Cardiac fibroblast (primary cell): ENCODE measurements at regions not wholly inside any gene's neighbourhood (a gene's known extent, or its start where the extent isn't known, plus 50 kb on each side); places are given as distances from the start of the nearest gene placed in this dataset.

Experiments used
- DNase-seq, 2 donors: peaks; one replicate each; pipeline versions ENCODE4 v3.0.0 to v3.0.0-alpha.2; 2010; ENCODE audit warnings: low read depth in 2 of 2
- H3K4me3 ChIP-seq, 2 donors: replicated peaks in 1 of 2; 1 replicate in 1 of 2; 2 replicates in 1 of 2; pipeline ENCODE4 v1.5.1; 2011; ENCODE audit warnings: low read depth in 2 of 2, low read length in 2 of 2, mild to moderate bottlenecking in 2 of 2, moderate library complexity in 1 of 2
- TF ChIP-seq, protein P1 (sequence below): IDR thresholded peaks from one replicate; pipeline ENCODE4 v1.5.1; 2011; ENCODE audit warnings: low read depth, mild to moderate bottlenecking, low read length, inconsistent platforms

DNA sequence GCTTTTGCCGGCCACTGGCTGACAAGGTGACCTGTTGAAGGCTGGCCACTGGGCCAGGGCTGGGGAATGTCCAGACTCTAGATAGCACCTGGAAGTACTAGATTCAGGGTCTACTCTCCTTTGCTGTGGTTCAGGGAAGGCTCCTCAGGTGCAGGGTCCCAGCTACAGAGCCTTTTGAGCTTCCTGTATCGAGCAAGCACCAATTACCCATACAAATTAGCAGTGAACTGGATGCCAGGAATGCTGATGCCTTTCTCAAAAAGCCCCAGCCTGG lies 213.4 kb downstream of the CYP26B1 start:
- H3K4me3 ChIP-seq = no peak overlapping the region
- DNase-seq = no peak
- TF ChIP-seq, protein P1, sequence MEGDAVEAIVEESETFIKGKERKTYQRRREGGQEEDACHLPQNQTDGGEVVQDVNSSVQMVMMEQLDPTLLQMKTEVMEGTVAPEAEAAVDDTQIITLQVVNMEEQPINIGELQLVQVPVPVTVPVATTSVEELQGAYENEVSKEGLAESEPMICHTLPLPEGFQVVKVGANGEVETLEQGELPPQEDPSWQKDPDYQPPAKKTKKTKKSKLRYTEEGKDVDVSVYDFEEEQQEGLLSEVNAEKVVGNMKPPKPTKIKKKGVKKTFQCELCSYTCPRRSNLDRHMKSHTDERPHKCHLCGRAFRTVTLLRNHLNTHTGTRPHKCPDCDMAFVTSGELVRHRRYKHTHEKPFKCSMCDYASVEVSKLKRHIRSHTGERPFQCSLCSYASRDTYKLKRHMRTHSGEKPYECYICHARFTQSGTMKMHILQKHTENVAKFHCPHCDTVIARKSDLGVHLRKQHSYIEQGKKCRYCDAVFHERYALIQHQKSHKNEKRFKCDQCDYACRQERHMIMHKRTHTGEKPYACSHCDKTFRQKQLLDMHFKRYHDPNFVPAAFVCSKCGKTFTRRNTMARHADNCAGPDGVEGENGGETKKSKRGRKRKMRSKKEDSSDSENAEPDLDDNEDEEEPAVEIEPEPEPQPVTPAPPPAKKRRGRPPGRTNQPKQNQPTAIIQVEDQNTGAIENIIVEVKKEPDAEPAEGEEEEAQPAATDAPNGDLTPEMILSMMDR = no peak

DNA sequence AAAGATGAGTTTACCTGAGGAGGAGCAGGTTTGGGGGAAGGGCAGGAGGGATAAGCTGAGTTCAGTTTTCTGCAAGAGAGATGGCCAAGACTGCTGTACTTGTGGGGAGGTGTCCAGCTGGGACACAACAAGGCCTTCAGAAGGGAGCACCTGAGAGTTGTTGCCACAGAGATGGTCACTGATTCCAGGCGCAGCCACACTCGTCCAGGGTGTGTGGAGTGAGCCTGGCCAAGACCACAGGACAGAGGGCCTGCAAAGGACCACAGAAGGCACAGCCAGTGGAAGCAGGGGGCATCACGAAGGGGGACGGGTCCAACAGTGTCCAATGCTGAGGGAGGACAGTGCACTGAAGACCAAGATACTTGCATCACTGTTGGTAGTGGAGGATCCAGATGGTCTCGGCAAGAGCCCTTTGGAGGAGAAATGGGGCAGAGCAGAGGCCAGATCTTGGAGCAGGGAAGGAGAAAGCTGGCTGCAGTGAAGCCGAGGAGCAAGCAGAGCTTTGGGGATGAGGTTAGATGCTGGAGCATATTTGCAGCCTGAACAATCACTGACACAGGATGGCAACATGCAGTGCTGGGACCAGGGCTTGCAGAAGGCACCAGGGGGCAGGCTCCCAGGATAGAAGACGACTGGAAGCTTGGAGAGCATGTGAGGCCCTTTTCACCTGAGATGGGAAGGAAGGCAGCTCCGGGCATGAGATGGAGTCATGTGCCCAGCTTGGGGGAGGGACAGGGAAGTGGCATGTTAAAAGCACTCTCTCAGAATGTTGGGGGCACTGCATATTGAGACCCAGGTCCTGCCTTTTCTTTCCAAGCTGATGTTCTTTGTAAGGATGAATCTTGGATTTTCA lies 214.0 kb downstream of the CYP26B1 start:
- no peak overlapping the region for H3K4me3 ChIP-seq
- TF ChIP-seq, protein P1 = peak; percentile 45
- peak; percentile 58 to 69 for DNase-seq

DNA sequence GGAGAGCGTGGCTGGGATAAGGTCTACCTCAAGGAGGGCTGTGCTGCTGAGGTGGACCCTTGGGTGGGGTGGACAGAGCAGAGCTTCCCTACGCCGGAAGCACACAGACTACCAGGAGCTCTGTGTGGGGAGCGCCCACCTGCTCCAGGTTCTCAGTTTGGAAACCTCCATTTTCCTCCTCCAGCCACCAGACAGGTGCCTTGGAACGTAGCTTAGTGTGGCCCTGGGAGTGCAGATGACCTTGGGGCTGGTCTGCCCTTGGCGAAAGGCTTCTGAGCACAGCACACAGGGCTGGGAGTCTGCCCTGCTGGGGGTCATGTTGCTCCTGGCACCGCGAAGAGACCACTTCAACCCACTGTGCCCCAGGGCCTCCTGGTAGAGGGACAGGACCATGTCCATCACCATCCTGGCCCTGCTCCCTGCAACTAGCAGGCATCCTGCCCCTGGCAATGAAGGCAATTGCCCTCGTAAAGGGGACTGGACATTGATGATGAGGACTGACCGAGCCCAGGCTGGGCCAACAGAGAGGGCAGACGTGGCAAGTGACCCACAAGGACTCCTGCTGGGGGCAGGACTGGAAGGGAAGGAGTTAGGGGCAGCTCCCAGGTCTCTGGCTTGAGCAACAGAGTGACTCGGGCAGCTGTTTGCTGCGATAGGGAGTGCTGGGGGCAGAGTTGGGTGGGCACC lies 214.7 kb downstream of the CYP26B1 start:
- H3K4me3 ChIP-seq = no peak overlapping the region
- no peak for DNase-seq
- TF ChIP-seq, protein P1 = no peak

DNA sequence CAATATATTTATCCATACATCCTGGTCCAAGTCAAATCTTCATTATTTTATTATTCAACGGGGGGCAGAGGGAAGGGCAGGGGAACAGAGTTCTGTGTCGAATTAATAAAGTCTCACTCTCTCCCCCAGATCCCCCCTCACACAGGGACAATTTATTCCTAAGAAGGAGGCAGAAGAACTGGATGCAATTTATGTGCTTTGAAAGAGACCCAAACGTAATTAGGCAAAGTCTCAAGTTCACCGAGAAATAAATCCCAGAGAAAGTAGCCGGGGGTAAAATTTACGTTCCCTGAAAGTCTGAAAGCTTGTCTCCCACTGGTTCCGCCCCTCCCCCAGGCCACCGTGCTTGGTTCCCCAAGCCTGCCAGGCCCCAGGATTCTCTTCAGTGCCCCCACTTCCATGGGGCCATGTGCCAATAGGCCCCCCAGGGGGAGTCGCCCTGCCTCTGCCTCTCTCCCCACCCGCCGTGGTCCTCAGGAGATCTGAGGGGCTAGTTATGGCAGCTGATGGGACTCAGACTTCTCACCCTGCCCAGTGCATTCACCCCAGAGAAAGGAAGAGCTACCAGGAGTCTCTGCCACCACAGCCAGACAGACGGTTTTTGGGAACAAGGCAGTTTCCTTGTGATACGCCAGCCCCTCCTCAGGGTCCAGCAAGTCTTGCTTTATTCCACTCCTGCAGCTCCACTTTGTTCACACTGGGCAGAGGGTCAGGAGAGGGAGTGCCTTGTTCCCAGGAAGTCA lies 215.5 kb downstream of the CYP26B1 start:
- no peak overlapping the region for H3K4me3 ChIP-seq
- no peak for DNase-seq
- TF ChIP-seq, protein P1 = no peak

DNA sequence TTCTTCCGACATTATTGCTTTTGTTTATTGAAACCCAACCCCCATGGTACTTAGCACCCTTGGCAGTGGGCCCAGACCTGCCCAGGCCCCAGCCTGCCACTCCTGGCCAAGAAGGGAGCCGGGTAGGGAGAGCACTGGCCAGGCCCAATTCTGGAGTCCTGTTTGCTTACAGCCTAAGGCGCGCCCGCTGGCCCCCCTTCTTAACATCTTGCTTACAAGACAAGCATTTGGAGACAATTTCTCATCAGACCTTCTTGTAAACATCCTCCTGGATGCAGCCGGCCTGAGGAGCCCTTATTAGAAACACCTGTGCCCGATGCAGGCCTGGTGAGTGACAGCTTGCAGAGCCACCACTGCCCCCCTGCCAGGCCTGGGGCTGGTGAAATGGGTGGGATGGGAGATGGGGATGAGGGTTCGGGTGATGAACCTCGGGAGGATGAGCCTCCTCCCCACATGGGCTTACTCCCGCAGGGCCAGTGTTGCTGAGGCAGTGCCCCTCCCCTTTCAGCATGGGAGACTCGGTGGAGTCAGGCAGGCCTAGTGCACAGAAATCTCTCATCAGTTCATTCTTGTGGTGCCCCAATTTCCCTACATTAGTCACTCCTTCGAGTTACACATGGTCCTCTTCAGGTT lies 217.5 kb downstream of the CYP26B1 start:
- TF ChIP-seq, protein P1 = no peak
- DNase-seq = no peak
- H3K4me3 ChIP-seq = no peak overlapping the region

DNA sequence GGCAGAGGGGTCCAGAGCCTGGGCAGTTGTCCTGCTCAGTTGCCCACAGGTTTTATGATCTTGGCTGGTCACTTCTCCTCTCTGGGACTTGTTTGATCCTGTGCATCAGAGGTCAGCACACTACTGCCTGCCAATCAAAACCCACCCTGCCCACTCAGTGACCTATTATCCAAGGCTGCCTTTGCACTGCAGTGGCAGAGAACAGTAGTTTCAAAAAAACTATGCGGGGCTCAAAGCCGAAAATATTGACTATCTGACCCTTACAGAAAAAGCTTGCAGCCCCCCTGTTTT lies 218.2 kb downstream of the CYP26B1 start:
- H3K4me3 ChIP-seq = no peak overlapping the region
- TF ChIP-seq, protein P1 = no peak
- no peak for DNase-seq
